ENCODE measurements at regions not wholly inside any gene's neighbourhood (a gene's known extent, or its start where the extent isn't known, plus 50 kb on each side); places are given as distances from the start of the nearest gene placed in this dataset.

DNA sequence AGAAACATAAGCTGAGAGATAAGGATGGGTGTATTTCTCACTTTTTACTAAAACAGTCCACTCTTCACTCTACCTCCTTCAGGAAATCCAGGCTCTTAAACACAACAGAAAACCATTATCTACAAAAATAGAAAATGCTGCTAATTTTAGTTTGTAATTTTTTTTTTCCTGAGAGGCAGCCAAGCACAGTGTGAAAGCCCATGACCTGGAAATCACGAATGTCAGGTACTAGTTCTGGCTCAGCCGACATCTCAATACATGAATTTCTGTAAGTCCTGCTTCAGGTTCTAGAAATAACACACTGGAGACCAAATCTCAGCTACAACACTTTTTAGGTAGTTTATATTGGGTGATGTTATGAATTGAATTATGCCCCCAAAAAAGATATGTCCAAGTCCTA is 308.9 kb downstream of the KCNA4 start:
- Mint-ChIP-seq H3K9me3 (peaks cover 9 to 13% (median 12%) of the 10 kb centered on the region in 3 donors), H3K27me3 (no peaks in the 10 kb centered on the region), H3K4me1 (no peaks in the 10 kb centered on the region), H3K4me3 (no peak overlapping the region), H3K36me3 (no peaks in the 10 kb centered on the region), H3K27ac (no peak overlapping the region)
- Histone ChIP-seq H3K4me3 (ENCODE audit: control insufficient read depth in 1 of 2, extremely low read depth in 1 of 2, low read length in 1 of 2) (no peak overlapping the region), H3K4me1 (ENCODE audit: control insufficient read depth in 1 of 2, extremely low read depth in 1 of 2, insufficient read depth in 2 of 2, low read length in 2 of 2) (no peaks in the 10 kb centered on the region), H3K27ac (ENCODE audit: low read length) (no peak overlapping the region), H3K27me3 (replicated peaks in 1 of 2; ENCODE audit: control insufficient read depth in 2 of 2, extremely low read depth in 1 of 2, insufficient read depth in 2 of 2, low read length in 1 of 2) (no peaks in the 10 kb centered on the region), H3K9me3 (no peaks in the 10 kb centered on the region), H3K36me3 (ENCODE audit: control insufficient read depth in 2 of 2, extremely low read depth in 1 of 2, insufficient read depth in 1 of 2, low read length in 1 of 2) (no peaks in the 10 kb centered on the region)
- no peak for ATAC-seq (replicated peaks in 1 of 4)
- POLR2A ChIA-PET = no interaction called here
- no peak for DNase-seq
- CTCF ChIA-PET = no interaction called here
- WGBS (ENCODE audit: insufficient coverage) = no CpG with 5 or more reads among the region's 2 CpGs

DNA sequence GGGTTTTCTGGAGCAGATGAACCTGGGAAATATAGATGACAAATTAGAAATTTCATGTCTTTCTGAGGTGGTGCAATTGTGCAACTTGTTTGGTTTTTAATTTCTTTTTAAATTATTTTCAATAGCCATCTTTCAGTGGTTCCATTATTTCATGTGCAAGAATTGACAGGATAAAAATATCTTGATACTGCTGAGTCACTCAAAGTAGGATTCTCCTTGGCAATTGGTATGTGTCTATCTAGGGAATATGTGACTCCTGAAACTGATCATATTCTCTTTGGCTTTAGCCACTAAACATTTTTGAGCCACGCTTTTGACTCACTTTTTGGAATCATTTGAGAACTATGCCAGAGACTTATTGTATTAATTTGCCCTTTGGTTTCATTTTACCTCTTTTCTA is 331.5 kb downstream of the KCNA4 start:
- H3K9me3 Mint-ChIP-seq = peaks cover 12 to 19% (median 13%) of the 10 kb centered on the region in 3 donors
- WGBS (ENCODE audit: insufficient coverage) = no CpG with 5 or more reads among the region's 1 CpG
- no peak for DNase-seq
- H3K36me3 Mint-ChIP-seq = no peaks in the 10 kb centered on the region
- no peaks in the 10 kb centered on the region for H3K4me1 Mint-ChIP-seq
- Histone ChIP-seq H3K27me3 (replicated peaks in 1 of 2; ENCODE audit: control insufficient read depth in 2 of 2, extremely low read depth in 1 of 2, insufficient read depth in 2 of 2, low read length in 1 of 2) (no peaks in the 10 kb centered on the region), H3K9me3 (no peaks in the 10 kb centered on the region), H3K27ac (ENCODE audit: low read length) (no peak overlapping the region), H3K4me3 (ENCODE audit: control insufficient read depth in 1 of 2, extremely low read depth in 1 of 2, low read length in 1 of 2) (no peak overlapping the region), H3K4me1 (ENCODE audit: control insufficient read depth in 1 of 2, extremely low read depth in 1 of 2, insufficient read depth in 2 of 2, low read length in 2 of 2) (no peaks in the 10 kb centered on the region), H3K36me3 (ENCODE audit: control insufficient read depth in 2 of 2, extremely low read depth in 1 of 2, insufficient read depth in 1 of 2, low read length in 1 of 2) (no peaks in the 10 kb centered on the region)
- ChIA-PET CTCF (no interaction called here), POLR2A (no interaction called here)
- no peaks in the 10 kb centered on the region for H3K27me3 Mint-ChIP-seq
- no peak for ATAC-seq (replicated peaks in 1 of 4)
- no peak overlapping the region for H3K4me3 Mint-ChIP-seq
- no peak overlapping the region for H3K27ac Mint-ChIP-seq

DNA sequence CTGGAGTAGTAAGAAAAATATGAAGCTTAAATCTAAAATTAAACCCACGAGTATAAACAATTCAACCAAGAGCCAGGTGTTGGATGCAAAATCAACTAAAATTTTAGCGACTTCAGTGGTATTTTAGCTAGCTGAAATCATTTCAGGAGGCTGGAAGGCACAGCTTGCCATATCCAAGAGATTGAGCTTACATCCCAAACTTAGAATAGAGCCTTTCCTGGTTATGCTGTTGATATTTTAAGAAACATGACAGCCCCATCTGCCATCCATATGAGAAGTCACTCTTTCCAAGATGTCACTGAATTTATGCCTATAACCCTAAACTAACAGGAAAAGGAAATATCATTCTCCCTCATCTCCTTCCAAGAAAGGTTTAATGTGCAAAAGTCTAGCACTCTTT is 334.0 kb downstream of the KCNA4 start:
- CTCF ChIA-PET = no interaction called here
- Mint-ChIP-seq H3K4me3 (no peak overlapping the region), H3K4me1 (no peaks in the 10 kb centered on the region), H3K36me3 (no peaks in the 10 kb centered on the region), H3K27me3 (no peaks in the 10 kb centered on the region), H3K9me3 (peaks cover 12 to 20% (median 16%) of the 10 kb centered on the region in 3 donors), H3K27ac (no peak overlapping the region)
- Histone ChIP-seq H3K9me3 (no peaks in the 10 kb centered on the region), H3K4me3 (ENCODE audit: control insufficient read depth in 1 of 2, extremely low read depth in 1 of 2, low read length in 1 of 2) (no peak overlapping the region), H3K36me3 (ENCODE audit: control insufficient read depth in 2 of 2, extremely low read depth in 1 of 2, insufficient read depth in 1 of 2, low read length in 1 of 2) (no peaks in the 10 kb centered on the region), H3K27ac (ENCODE audit: low read length) (no peak overlapping the region), H3K4me1 (ENCODE audit: control insufficient read depth in 1 of 2, extremely low read depth in 1 of 2, insufficient read depth in 2 of 2, low read length in 2 of 2) (no peaks in the 10 kb centered on the region), H3K27me3 (replicated peaks in 1 of 2; ENCODE audit: control insufficient read depth in 2 of 2, extremely low read depth in 1 of 2, insufficient read depth in 2 of 2, low read length in 1 of 2) (no peaks in the 10 kb centered on the region)
- no CpG with 5 or more reads among the region's 2 CpGs for WGBS (ENCODE audit: insufficient coverage)
- DNase-seq (no peak), ATAC-seq (replicated peaks in 1 of 4) (no peak)
- POLR2A ChIA-PET = no interaction called here

DNA sequence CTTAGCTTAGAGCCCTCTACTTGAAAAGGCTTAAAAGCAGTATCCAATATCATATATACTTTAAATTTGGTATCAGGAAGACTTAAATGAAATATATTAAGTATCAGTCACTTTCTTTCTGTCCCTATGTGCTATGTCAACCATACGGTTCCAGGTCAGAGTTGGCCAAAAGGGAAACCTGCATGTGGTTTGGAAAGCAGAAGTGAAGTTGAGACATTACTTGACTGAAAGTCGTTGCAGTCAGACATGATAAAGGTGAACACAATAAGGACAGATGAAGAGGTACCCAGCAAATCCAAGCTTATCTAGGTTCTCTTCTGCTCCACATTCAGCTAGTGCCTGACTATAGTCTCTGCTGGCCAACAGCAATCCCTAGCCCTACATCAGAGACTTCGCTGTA is 336.8 kb downstream of the KCNA4 start:
- Histone ChIP-seq H3K36me3 (ENCODE audit: control insufficient read depth in 2 of 2, extremely low read depth in 1 of 2, insufficient read depth in 1 of 2, low read length in 1 of 2) (no peaks in the 10 kb centered on the region), H3K4me1 (ENCODE audit: control insufficient read depth in 1 of 2, extremely low read depth in 1 of 2, insufficient read depth in 2 of 2, low read length in 2 of 2) (no peaks in the 10 kb centered on the region), H3K4me3 (ENCODE audit: control insufficient read depth in 1 of 2, extremely low read depth in 1 of 2, low read length in 1 of 2) (no peak overlapping the region), H3K9me3 (no peaks in the 10 kb centered on the region), H3K27me3 (replicated peaks in 1 of 2; ENCODE audit: control insufficient read depth in 2 of 2, extremely low read depth in 1 of 2, insufficient read depth in 2 of 2, low read length in 1 of 2) (no peaks in the 10 kb centered on the region), H3K27ac (ENCODE audit: low read length) (no peak overlapping the region)
- ChIA-PET CTCF (no interaction called here), POLR2A (no interaction called here)
- Mint-ChIP-seq H3K9me3 (peaks cover 10 to 25% (median 13%) of the 10 kb centered on the region in 3 donors), H3K4me1 (no peaks in the 10 kb centered on the region), H3K36me3 (no peaks in the 10 kb centered on the region), H3K27ac (no peak overlapping the region), H3K27me3 (no peaks in the 10 kb centered on the region), H3K4me3 (no peak overlapping the region)
- ATAC-seq (replicated peaks in 1 of 4) = no peak
- DNase-seq = no peak
- WGBS (ENCODE audit: insufficient coverage) = 52% methylated on average over 2 of the region's 3 CpGs

DNA sequence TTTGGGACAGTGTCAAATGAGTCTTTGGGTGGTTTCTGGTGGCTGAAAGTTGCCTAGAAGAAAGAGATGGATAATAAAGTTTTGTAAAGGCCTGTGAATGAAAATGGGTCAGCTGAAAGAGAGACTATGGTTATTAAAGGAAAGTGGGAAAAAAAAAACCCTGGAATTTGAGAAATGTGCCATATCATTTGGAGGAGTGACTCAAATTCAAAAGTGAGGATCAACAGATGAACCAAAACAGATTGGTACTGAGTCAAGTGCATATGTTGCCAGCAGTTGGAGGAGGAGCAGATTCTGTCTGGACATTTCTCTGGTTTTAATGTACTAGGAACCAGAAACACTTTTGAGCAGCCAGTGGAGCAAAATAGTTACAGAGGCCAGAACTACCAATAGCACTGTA is 339.8 kb downstream of the KCNA4 start:
- Histone ChIP-seq H3K27ac (ENCODE audit: low read length) (no peak overlapping the region), H3K4me1 (ENCODE audit: control insufficient read depth in 1 of 2, extremely low read depth in 1 of 2, insufficient read depth in 2 of 2, low read length in 2 of 2) (no peaks in the 10 kb centered on the region), H3K27me3 (replicated peaks in 1 of 2; ENCODE audit: control insufficient read depth in 2 of 2, extremely low read depth in 1 of 2, insufficient read depth in 2 of 2, low read length in 1 of 2) (no peaks in the 10 kb centered on the region), H3K36me3 (ENCODE audit: control insufficient read depth in 2 of 2, extremely low read depth in 1 of 2, insufficient read depth in 1 of 2, low read length in 1 of 2) (no peaks in the 10 kb centered on the region), H3K9me3 (no peaks in the 10 kb centered on the region), H3K4me3 (ENCODE audit: control insufficient read depth in 1 of 2, extremely low read depth in 1 of 2, low read length in 1 of 2) (no peak overlapping the region)
- ATAC-seq (replicated peaks in 1 of 4) (no peak), DNase-seq (no peak)
- H3K27me3 Mint-ChIP-seq = no peaks in the 10 kb centered on the region
- H3K9me3 Mint-ChIP-seq = peaks cover 18 to 26% (median 20%) of the 10 kb centered on the region in 3 donors
- CTCF ChIA-PET = no interaction called here
- H3K4me3 Mint-ChIP-seq = no peak overlapping the region
- no peaks in the 10 kb centered on the region for H3K36me3 Mint-ChIP-seq
- no peak overlapping the region for H3K27ac Mint-ChIP-seq
- POLR2A ChIA-PET = no interaction called here
- H3K4me1 Mint-ChIP-seq = no peaks in the 10 kb centered on the region

DNA sequence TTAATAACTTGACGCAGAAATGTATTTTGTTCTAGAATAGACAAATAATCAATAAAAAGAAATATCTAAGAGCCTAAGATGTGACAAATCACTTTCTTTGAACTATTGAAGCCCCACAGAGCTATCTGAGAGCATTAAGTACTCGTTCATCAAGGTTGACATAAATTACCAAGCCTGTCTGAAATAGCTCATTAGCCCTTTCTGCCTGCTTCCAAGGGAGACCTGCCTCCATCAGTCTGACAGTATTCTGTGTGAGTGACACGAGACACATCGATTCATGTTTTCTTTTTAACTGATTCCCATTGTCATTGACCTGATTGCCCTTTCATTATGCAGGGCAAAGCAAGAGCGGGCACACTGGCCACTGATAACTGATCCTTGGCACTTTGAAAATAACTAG is 347.5 kb downstream of the KCNA4 start:
- CTCF ChIA-PET = no interaction called here

DNA sequence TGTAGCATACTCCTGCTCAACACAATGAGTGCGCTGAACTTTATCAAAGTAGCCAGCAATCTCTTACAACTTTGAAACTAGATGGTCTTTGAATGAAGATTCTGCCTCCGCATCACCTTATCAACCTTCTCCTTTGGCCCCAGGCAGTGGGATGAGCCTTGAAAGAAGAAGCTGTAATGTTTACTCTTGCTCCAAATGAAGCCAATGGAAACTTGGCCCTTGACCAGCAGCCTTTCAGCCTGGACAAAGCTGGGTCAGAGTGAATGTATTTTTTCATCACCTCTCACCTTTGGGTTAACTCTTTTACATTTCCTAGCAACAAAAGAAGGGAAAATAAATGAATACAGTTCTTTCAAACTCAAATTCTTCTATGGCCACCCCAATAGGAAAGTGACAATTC is 359.1 kb downstream of the KCNA4 start:
- no CpG with 5 or more reads among the region's 2 CpGs for WGBS (ENCODE audit: insufficient coverage)
- DNase-seq = no peak
- Mint-ChIP-seq H3K4me1 (no peaks in the 10 kb centered on the region), H3K4me3 (no peak overlapping the region), H3K36me3 (no peaks in the 10 kb centered on the region), H3K9me3 (peaks cover 4 to 20% (median 15%) of the 10 kb centered on the region in 3 donors), H3K27me3 (no peaks in the 10 kb centered on the region), H3K27ac (no peak overlapping the region)
- ChIA-PET POLR2A (no interaction called here), CTCF (no interaction called here)
- H3K27me3 ChIP-seq (replicated peaks in 1 of 2; ENCODE audit: control insufficient read depth in 2 of 2, extremely low read depth in 1 of 2, insufficient read depth in 2 of 2, low read length in 1 of 2) = no peaks in the 10 kb centered on the region
- no peak overlapping the region for H3K4me3 ChIP-seq (ENCODE audit: control insufficient read depth in 1 of 2, extremely low read depth in 1 of 2, low read length in 1 of 2)
- no peak overlapping the region for H3K27ac ChIP-seq (ENCODE audit: low read length)
- ATAC-seq (replicated peaks in 1 of 4) = no peak
- H3K36me3 ChIP-seq (ENCODE audit: control insufficient read depth in 2 of 2, extremely low read depth in 1 of 2, insufficient read depth in 1 of 2, low read length in 1 of 2) = no peaks in the 10 kb centered on the region
- peaks cover 2% of the 10 kb centered on the region for H3K9me3 ChIP-seq
- no peaks in the 10 kb centered on the region for H3K4me1 ChIP-seq (ENCODE audit: control insufficient read depth in 1 of 2, extremely low read depth in 1 of 2, insufficient read depth in 2 of 2, low read length in 2 of 2)

More for the DNA sequence above, 347.5 kb downstream of the KCNA4 start:
- Histone ChIP-seq H3K4me1 (ENCODE audit: control insufficient read depth in 1 of 2, extremely low read depth in 1 of 2, insufficient read depth in 2 of 2, low read length in 2 of 2) (no peaks in the 10 kb centered on the region), H3K27ac (ENCODE audit: low read length) (no peak overlapping the region), H3K36me3 (ENCODE audit: control insufficient read depth in 2 of 2, extremely low read depth in 1 of 2, insufficient read depth in 1 of 2, low read length in 1 of 2) (no peaks in the 10 kb centered on the region), H3K4me3 (ENCODE audit: control insufficient read depth in 1 of 2, extremely low read depth in 1 of 2, low read length in 1 of 2) (no peak overlapping the region), H3K27me3 (replicated peaks in 1 of 2; ENCODE audit: control insufficient read depth in 2 of 2, extremely low read depth in 1 of 2, insufficient read depth in 2 of 2, low read length in 1 of 2) (no peaks in the 10 kb centered on the region), H3K9me3 (no peaks in the 10 kb centered on the region)
- DNase-seq (no peak), ATAC-seq (replicated peaks in 1 of 4) (no peak)
- Mint-ChIP-seq H3K36me3 (no peaks in the 10 kb centered on the region), H3K9me3 (peaks cover 12 to 38% (median 31%) of the 10 kb centered on the region in 3 donors), H3K27ac (no peak overlapping the region), H3K27me3 (no peaks in the 10 kb centered on the region), H3K4me3 (no peak overlapping the region), H3K4me1 (no peaks in the 10 kb centered on the region)
- WGBS (ENCODE audit: insufficient coverage) = 37% methylated on average over 3 of the region's 5 CpGs
- POLR2A ChIA-PET = no interaction called here
